GM12878 (cell line): ENCODE measurements at regions not wholly inside any gene's neighbourhood (a gene's known extent, or its start where the extent isn't known, plus 50 kb on each side); places are given as distances from the start of the nearest gene placed in this dataset.

Experiments
- ATAC-seq: fragments of 200-7000 bp; cut with Tn5 transposase; 3 replicates; pipeline ENCODE4 v1.9.1; 2020; ENCODE audit warnings: mild to moderate bottlenecking, moderate library complexity
- BruUV-seq: library from RNA; stranded (reverse); fragments of 400-500 nt; replicated peaks from 2 replicates; lab custom pipeline; 2021; lab: Mats Ljungman, UMichigan
- CTCF ChIA-PET: fragments of 300-600 bp; sonication (Branson Sonifier 250); formaldehyde crosslinking; extraction: SDS; loops from one replicate; lab custom pipeline; 2021; ENCODE audit warnings: inconsistent platforms; lab: Yijun Ruan, JAX
- POLR2A ChIA-PET: fragments of 350-600 bp; formaldehyde crosslinking; extraction: SDS; loops from one replicate; lab custom pipeline; 2021; ENCODE audit warnings: inconsistent platforms; lab: Charles Lee
- RAD21 ChIA-PET: fragments of 300-600 bp; sonication (Branson Sonifier 250); formaldehyde crosslinking; loops from one replicate; lab custom pipeline; 2023; ENCODE audit warnings: antibody characterized with exemption; ENCODE audit not compliant: unreplicated experiment; lab: Charles Lee
- SMC1A ChIA-PET: fragments of 300-600 bp; sonication (Branson Sonifier 250); formaldehyde crosslinking; loops from one replicate; lab custom pipeline; 2023; ENCODE audit not compliant: unreplicated experiment, uncharacterized antibody; lab: Charles Lee
- DNase-seq: peaks from one replicate; pipeline ENCODE4 v3.0.0-alpha.2; 2011; ENCODE audit warnings: low read depth, low spot score
- FAIRE-seq: peaks from 3 replicates; lab custom pipeline; 2011; peaks lifted over from hg19 to GRCh38; lab: Jason Lieb, UNC
- H2AFZ ChIP-seq: 2 replicates; pipeline ENCODE4 v1.6.0; 2011; ENCODE audit warnings: low read depth, low read length, control low read depth; ENCODE audit not compliant: control insufficient read depth
- H3K27ac ChIP-seq: 2 replicates; pipeline ENCODE4 v1.5.1; 2011; ENCODE audit warnings: control low read depth; ENCODE audit not compliant: control insufficient read depth, insufficient read depth
- H3K27me3 ChIP-seq, 2 experiments: replicated peaks in 1 of 2; 2 replicates each; pipeline versions ENCODE4 v1.6.0 to v1.6.1; 2011; ENCODE audit warnings: low read length in 1 of 2; ENCODE audit not compliant: control insufficient read depth in 2 of 2, insufficient read depth in 2 of 2
- H3K36me3 ChIP-seq, 2 experiments: 2 replicates each; pipeline ENCODE4 v1.5.1; 2011; ENCODE audit warnings: low read length in 1 of 2; ENCODE audit not compliant: control insufficient read depth in 2 of 2, insufficient read depth in 2 of 2
- H3K4me1 ChIP-seq: 2 replicates; pipeline ENCODE4 v1.6.1; 2011; ENCODE audit warnings: mild to moderate bottlenecking, low read length, moderate library complexity, mixed read lengths; ENCODE audit not compliant: control insufficient read depth, insufficient read depth
- H3K4me2 ChIP-seq: 2 replicates; pipeline ENCODE4 v1.6.0; 2011; ENCODE audit warnings: control low read depth; ENCODE audit not compliant: control insufficient read depth, insufficient read depth
- H3K4me3 ChIP-seq: fragments of 200-600 bp; sonication (generic); 2 replicates; pipeline ENCODE4 v1.5.1; 2016
- H3K79me2 ChIP-seq: 2 replicates; pipeline ENCODE4 v1.6.0; 2011; ENCODE audit warnings: low read length; ENCODE audit not compliant: control insufficient read depth, insufficient read depth
- H3K9ac ChIP-seq: 2 replicates; pipeline ENCODE4 v1.8.0; 2011; ENCODE audit warnings: low read length, control low read depth, mixed read lengths; ENCODE audit not compliant: control insufficient read depth, insufficient read depth
- H3K9me3 ChIP-seq: replicated peaks from 3 replicates; pipeline ENCODE4 v1.5.1; 2011; ENCODE audit warnings: mild to moderate bottlenecking, low read length; ENCODE audit not compliant: control insufficient read depth, insufficient read depth
- H4K20me1 ChIP-seq: 2 replicates; pipeline ENCODE4 v1.6.0; 2011; ENCODE audit not compliant: control insufficient read depth, insufficient read depth
- ATF7 ChIP-seq: fragments of 450-650 bp; IDR thresholded peaks from 2 replicates; pipeline ENCODE4 v1.6.1; 2016; ENCODE audit warnings: low read depth, mild to moderate bottlenecking
- ESRRA ChIP-seq: IDR thresholded peaks from 2 replicates; pipeline ENCODE4 v1.6.1; 2012; ENCODE audit warnings: mild to moderate bottlenecking, low read length, improper control_type of control experiment
- LARP7 ChIP-seq: fragments of 450-650 bp; IDR thresholded peaks from 2 replicates; pipeline ENCODE4 v1.6.1; 2017; ENCODE audit warnings: mild to moderate bottlenecking
- NR2F1 ChIP-seq: fragments of 450-650 bp; conservative IDR thresholded peaks from 2 replicates; pipeline ENCODE4 v1.6.1; 2017; ENCODE audit warnings: mild to moderate bottlenecking
- RB1 ChIP-seq: fragments of 450-650 bp; formaldehyde crosslinking; IDR thresholded peaks from 2 replicates; pipeline ENCODE4 v1.6.1; 2017; ENCODE audit warnings: mild to moderate bottlenecking, borderline replicate concordance
- RBBP5 ChIP-seq: fragments of 200-600 bp; sonication (generic); conservative IDR thresholded peaks from 2 replicates; pipeline ENCODE4 v1.6.1; 2016
- SIN3A ChIP-seq: IDR thresholded peaks from 2 replicates; pipeline ENCODE4 v1.6.1; 2012; ENCODE audit warnings: low read depth, low read length, improper control_type of control experiment
- USF2 ChIP-seq: IDR thresholded peaks from 2 replicates; pipeline ENCODE4 v1.6.1; 2011; ENCODE audit warnings: low read depth, low read length, improper control_type of control experiment, borderline replicate concordance
- WRNIP1 ChIP-seq: IDR thresholded peaks from 2 replicates; pipeline ENCODE4 v1.6.1; 2011; ENCODE audit warnings: low read depth, low read length, improper control_type of control experiment, borderline replicate concordance
- ZBED1 ChIP-seq: IDR thresholded peaks from 2 replicates; pipeline ENCODE4 v1.6.1; 2016; ENCODE audit warnings: borderline replicate concordance
- ZNF207 ChIP-seq: fragments of 450-650 bp; IDR thresholded peaks from 2 replicates; pipeline ENCODE4 v1.6.1; 2014; ENCODE audit warnings: antibody characterized with exemption, mild to moderate bottlenecking, borderline replicate concordance
- WGBS: methylation state at CpG from one replicate; pipeline ENCODE4 v1.1.6; 2016; ENCODE audit warnings: low lambda C conversion rate; ENCODE audit not compliant: insufficient replicate concordance, insufficient coverage; ENCODE audit errors: missing lambda C conversion rate; 5-methylcytosine and 5-hydroxymethylcytosine counted together
- in situ Hi-C: fragments of 300-500 bp; cut with MboI; formaldehyde crosslinking; loops from 9 replicates; pipeline ENCODE4 v1.14.3; 2018; ENCODE audit warnings: mixed read lengths
- intact Hi-C: fragments of 100-400 bp; cut with micrococcal nuclease; formaldehyde crosslinking; loops from one replicate; pipeline ENCODE4 v1.14.2; 2022; ENCODE audit not compliant: unreplicated experiment
- TF ChIP-seq, protein P1 (sequence below): IDR thresholded peaks from 2 replicates; pipeline ENCODE4 v1.6.1; 2011; ENCODE audit warnings: borderline replicate concordance, low read depth, mild to moderate bottlenecking, moderate library complexity, low read length; ENCODE audit not compliant: insufficient read depth, poor library complexity, severe bottlenecking

DNA sequence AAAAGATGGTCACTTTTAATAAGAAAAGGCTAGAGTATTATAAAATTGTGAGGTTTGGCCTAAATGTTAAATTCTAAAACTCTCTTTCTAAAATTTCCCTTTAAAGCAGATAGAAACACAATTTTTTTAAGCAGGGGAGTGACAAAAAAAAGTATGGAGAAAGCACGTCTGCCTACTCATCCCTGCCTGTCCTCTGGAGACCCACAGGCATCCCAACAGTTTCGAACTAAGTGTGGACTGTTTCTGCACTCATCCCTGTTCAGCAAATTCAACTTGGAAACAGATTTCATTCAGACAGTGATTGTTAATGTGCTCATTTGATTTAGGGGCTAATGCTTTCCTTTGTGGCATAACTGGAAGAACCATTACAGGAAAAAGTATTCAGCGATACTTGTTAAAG lies 192.6 kb upstream of the CXCL12 start:
- Histone ChIP-seq H3K27ac (no peak overlapping the region), H3K4me1 (no peaks in the 10 kb centered on the region), H3K9me3 (no peaks in the 10 kb centered on the region), H4K20me1 (no peaks in the 10 kb centered on the region), H3K9ac (no peak overlapping the region), H3K27me3 (no peaks in the 10 kb centered on the region), H3K4me3 (no peak overlapping the region), H3K4me2 (no peak overlapping the region), H2AFZ (no peak overlapping the region), H3K79me2 (no peaks in the 10 kb centered on the region), H3K36me3 (no peaks in the 10 kb centered on the region)
- FAIRE-seq (no peak), ATAC-seq (no peak), DNase-seq (no peak)
- WGBS: 17% methylated on average over 3 of the region's 3 CpGs
- in situ Hi-C loops: no loop called here
- ChIA-PET RAD21 (no interaction called here), SMC1A (no interaction called here), CTCF (no interaction called here), POLR2A (no interaction called here)
- TF ChIP-seq SIN3A (no peak), ESRRA (no peak), ZBED1 (no peak), WRNIP1 (no peak), ZNF207 (no peak), RBBP5 (no peak), NR2F1 (no peak), ATF7 (no peak), USF2 (no peak), LARP7 (no peak), RB1 (no peak)
- TF ChIP-seq, protein P1, sequence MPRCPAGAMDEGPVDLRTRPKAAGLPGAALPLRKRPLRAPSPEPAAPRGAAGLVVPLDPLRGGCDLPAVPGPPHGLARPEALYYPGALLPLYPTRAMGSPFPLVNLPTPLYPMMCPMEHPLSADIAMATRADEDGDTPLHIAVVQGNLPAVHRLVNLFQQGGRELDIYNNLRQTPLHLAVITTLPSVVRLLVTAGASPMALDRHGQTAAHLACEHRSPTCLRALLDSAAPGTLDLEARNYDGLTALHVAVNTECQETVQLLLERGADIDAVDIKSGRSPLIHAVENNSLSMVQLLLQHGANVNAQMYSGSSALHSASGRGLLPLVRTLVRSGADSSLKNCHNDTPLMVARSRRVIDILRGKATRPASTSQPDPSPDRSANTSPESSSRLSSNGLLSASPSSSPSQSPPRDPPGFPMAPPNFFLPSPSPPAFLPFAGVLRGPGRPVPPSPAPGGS: no peak
- intact Hi-C loops: loop anchor here (10.0 kb wide), 1 partner anchor 277 kb away; no protein-coding TSS in a partner anchor
- no TSS peak for BruUV-seq
